ENCODE measurements at regions not wholly inside any gene's neighbourhood (a gene's known extent, or its start where the extent isn't known, plus 50 kb on each side); places are given as distances from the start of the nearest gene placed in this dataset.
"Not testable (repeated sequence)": the region's sequence is repeated elsewhere in the genome, so short reads cannot be mapped to it uniquely, and the experiment has no call there.

DNA sequence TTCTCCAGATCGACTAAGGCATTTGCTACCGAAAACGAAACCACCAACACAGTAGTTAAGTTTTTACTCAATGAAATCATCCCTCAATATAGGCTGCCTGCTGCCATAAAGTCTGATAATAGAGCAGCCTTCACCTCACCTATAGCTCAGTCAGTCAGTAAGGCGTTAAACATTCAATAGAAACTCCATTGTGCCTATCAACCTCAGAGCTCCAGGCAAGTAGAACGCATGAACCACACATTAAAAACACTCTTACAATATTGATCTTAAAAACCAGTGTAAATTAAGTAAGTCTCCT, 160.6 kb downstream of the DEFB131A start:
- not testable (repeated sequence) for DNase-seq

DNA sequence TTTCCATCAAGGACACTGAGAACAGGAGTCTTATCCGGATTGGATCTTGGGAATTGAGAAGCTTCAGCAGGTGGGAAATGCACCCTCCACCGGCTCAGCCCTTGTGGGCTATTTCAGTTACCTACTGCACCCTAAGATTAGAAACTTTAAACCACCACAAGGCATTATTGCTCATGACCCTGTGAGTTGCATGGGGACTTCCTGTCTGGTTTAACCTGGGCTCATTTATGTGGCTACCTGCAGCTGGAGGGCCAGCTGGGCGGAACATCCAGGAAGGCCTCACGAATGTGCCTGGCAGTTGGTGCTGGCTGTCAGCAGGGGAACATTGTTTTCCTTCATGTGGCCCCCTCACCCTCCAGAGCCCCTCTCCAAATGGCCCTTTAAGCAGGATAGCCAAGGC, 164.1 kb downstream of the DEFB131A start:
- DNase-seq, result no peak

DNA sequence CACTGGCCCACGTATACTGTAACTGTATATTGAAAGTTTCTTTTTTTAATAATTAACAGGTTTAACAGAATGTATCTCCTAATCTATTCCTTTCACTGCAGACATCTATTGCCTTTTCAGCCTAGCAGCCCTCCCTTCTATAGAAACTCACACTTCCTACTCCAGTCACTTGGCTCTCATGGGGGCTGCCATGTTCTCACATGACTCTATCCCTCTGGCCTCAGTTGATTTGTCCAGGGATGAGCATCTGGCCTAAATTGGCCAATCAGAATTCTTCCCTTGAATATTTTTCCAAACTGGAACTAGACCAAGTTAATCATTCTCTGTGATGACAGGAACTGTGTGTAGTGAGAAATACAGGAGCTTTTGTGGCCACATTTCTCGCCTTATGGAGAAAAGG, 166.1 kb downstream of the DEFB131A start:
- not testable (repeated sequence) for DNase-seq

DNA sequence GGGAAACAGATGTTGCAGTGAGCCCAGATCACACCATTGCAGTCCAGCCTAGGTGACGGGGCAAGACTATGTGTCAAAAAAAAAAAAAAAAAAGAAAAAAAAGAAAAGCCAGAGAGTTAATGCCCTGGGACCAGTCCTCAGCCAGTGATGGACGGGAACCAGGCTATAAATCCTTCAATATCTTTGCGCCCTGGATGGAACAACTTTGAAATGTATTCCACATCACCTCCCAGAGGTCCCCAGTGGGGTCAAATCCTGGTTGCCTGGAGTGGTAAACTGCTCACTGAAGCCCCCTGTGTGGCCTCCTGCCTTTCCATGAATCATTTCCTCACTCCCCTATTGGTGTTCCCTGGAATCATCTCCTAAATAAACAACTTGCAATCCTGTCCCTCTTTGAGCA, 166.9 kb downstream of the DEFB131A start:
- DNase-seq, result no peak

DNA sequence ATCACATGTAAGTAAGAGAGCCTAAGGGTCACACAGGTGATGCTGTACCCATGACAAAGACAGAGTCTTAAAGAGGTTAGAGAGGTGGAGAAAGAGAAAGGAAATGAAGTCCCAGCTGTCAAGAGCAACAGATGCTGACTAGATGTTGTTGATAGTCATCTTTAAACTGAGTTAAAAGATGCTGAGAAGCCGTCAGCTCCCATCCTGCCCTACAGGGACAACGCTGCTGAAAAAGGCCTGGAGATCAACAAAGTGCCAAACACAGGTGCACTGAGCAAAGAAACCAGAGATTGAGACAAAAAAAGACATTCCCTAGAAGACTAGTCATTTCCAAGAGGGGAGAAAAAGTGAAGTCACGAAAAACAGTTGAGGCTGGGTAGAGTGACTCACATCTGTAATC, 145.0 kb upstream of the DRD5 start:
- DNase-seq, result not testable (repeated sequence)

DNA sequence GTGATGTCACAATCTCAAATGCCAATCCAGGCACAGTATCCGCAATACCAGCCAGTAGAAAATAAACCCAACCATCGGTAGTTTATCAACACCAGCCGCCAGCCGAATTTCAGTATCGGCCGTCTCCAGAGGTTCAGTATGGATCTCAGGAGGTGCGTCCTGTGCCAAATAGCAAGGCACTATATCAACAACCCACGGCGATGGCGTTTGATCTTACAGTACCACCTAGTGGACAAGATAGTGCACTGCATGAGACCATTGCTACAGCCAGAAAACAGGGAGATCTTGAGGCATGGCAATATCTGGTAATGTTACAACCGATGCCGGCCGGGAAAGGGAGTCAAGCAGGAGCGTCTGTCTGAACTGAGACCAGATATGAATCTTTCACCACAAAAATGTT, 121.8 kb upstream of the DRD5 start:
- peak in 2 of 4 experiments; percentile 3 to 9 for DNase-seq

DNA sequence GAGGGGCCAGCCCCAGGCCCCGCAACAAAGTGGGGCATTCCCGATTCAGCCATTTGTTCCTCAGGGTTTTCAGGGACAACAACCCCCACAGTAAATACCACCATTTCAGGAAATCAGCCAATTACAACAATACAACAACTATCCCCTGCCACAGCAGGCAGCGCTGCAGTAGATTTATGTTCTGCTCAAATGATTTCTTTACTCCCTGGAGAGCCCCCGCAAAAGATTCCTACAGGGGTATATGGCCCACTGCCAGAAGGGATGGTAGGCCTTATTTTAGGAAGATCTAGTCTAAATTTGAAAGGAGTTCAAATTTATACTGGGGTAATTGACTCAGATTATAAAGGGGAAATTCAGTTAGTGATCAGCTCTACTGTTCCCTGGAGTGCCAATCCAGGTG, 120.5 kb upstream of the DRD5 start:
- DNase-seq, result not testable (repeated sequence)

- DNase-seq, result not testable (repeated sequence)
Measured at GRCh38 chr4:9670725-9671124, 110.7 kb upstream of the DRD5 start.

GRCh38 chr4:9677357-9677756, 104.1 kb upstream of the DRD5 start:
- DNase-seq, result not testable (repeated sequence)

DNA sequence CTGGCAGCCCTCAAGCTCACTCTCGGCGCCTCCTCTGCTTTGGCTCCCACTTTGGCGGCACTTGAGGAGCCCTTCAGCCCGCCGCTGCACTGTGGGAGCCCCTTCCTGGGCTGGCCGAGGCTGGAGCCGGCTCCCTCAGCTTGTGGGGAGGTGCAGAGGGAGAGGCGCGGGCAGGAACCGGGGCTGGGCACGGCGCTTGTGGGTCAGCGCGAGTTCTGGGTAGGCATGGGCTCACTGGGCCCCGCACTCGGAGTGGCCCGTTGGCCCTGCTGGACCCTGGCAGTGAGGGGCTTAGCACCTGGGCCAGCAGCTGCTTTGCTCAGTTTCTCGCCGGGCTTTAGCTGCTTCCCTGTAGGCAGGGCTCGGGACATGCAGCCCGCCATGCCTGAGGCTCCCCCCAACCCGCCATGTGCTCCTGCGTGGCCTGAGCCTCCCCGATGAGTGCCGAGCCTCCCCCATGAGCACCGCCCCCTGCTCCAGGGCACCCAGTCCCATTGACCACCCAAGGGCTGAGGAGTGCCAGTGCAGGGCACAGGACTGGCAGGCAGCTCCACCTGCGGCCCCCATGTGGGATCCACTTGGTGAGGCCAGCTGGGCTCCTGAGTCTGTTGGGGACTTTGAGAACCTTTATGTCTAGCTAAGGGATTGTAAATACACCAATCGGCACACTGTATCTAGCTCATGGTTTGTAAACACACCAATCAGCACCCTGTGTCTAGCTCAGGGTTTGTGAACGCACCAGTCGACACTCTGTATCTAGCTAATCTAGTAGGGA, 101.5 kb upstream of the DRD5 start:
- no peak for DNase-seq

GRCh38 chr4:9683174-9683573, 98.3 kb upstream of the DRD5 start:
- not testable (repeated sequence) for DNase-seq

DNA sequence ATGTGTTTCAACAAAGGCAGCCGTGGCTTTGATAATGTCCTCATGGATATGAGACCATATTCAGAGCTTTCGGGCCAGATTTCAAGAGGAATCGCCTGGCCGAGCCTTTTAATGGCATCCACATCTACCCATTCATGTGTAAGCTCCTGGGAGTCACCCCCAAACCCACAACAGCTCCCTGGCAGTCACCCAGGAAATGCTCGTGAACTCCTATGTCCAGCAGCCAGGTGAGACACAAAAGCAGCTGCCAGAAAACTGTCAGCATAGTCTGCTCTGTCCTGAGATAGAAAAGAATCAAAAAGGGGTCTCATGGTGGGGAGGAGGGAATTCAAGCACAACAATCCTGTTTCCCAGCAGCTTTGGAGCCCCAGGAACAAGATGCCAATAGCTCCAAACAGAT, 96.4 kb upstream of the DRD5 start:
- not testable (repeated sequence) for DNase-seq

DNA sequence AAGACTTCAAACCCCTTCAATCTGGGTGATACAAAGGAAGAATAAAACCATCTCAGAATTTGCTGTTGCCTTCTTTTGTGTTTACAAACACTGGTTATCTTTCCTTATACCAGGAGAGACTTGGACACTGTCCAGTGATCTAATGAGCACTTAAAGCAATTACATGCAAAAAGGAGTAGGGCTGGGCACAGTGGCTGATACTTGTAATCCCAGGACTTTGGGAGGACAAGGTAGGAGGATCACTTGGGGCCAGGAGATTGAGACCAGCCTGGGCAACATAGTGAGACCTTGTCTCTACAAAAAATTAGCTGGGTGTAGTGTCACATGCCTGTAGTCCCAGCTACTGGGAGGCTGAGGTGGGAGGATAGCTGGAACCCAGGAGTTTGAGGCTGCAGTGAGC, 95.7 kb upstream of the DRD5 start:
- DNase-seq, result no peak

DNA sequence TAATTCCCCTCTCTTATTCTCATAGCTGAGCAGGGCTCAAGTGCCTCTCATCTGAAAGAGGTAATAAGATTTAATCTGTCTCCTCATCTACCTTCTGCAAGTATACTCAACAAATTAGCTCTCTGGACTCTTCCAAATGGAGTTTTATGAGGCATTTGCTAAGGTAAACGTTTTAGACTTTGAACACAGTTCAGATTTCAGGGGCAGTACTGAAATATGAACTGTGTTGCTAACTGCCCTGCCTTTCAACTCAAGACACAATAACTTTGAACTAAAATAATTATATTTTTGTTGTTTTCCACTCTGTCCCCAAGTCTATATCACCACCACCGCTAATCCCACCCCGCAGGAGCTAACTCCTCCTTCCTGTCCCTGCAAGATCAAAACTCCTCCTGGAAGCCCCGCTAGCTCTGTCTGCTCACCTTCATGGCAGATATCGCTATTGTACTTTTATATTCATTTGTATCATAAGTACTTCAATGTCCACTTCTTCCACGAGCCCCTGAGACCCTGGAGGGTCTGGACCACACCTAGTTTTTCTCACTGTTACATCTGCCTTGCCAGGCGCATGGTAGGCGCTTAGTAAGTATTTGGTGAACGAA, 90.7 kb upstream of the DRD5 start:
- not testable (repeated sequence) for DNase-seq

DNA sequence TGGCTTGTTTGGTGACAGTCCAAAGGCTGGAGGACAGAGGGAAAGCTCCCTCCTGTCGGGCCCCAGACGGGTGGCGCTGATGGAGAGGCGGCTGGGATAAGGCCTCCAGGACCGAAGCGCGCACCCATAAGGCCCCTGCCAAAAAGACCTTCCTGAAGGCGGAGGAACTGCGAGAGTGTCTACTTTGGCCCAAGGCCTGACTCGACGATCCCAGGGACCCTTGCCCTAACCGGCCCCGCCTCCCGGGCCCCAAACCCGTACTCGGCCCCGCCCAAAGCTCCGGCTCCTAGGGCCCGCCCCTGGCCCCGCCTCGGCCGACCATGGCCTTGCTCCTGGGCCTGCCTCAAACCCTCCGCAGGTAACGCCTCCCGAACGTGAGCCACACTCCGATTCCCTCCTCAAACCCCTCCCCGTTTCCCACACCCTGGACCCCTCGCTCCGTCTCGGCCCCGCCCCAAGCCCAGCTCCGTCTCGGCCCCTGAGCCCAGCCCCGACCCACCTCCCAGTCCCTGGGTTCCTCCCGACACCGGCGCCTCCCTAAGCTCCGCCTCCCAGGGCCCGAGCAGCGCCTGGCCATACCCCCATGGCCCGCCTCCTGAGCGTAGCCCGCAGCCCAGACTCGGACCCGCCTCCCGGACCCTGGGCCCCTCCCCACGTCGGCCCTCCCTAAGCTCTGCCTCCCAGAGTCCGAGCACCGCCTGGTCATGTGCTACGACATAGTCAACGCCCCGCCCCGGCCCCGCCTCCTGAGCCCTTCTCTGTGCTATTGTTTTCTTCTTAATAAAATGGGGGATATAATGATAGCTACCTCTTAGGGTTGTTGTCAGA, 90.0 kb upstream of the DRD5 start:
- DNase-seq, result peak; percentile 96 to 97 (median 96)

- DNase-seq, result not testable (repeated sequence)
Measured at GRCh38 chr4:9692791-9693491, 88.5 kb upstream of the DRD5 start.

DNA sequence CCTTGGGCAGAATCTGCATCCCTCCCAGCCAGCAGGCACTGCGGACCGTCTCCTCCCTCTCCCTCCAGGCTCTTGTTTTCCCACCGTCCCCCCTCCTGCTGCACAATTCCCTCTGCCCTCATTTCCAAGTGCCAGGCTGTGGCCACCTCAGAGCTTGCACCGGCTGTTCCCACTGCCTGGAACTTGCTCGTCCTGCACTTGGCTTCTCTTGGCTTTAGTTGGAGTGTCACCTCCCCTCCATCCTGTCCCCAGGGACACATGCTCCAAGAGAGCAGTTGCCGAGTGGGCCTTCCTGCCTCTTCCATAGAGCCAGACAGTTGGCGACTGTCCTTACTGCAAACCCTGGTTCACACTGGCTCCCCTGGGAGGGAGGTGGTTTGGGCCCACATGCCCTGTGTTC, 87.0 kb upstream of the DRD5 start:
- DNase-seq, result not testable (repeated sequence)

DNA sequence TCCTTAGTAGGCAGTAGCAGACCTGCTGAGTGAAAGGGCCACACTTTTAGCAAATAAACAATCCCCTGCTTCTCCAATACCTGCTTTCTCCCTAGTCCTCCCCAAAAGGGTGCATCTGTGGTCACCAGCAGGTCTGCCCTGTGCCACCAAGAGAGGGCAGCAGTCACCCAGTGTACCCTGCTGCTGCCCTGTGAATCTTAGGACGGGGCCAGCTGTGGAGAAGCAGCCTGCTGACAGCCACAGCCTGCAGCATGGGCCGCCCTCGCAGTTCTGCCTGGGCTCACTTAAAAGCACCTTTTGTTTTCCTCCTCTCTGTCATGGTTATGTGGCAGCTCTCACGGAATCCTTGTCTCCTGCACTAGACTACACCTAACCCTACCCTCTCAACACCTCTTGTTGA, 85.4 kb upstream of the DRD5 start:
- peak; percentile 15 to 55 (median 32) for DNase-seq

DNA sequence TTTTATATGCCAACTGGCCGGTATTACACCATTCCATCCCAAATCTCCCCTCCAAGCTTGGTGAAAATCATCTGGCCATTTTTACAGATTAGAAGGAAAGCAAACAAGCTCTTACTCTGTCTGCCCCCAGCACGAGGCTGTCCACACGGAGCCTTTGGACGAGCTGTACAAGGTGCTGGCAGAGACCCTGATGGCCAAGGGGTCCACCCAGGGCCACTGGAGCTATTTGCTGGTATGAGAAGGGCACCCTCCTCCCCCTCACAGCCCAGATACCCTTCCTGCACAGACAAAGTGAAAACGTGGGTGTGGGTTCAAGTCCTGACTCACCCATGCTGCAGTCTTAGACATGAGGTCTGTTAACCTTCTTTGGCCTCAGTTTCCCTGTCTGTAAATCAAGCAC, 84.9 kb upstream of the DRD5 start:
- DNase-seq, result not testable (repeated sequence)

DNA sequence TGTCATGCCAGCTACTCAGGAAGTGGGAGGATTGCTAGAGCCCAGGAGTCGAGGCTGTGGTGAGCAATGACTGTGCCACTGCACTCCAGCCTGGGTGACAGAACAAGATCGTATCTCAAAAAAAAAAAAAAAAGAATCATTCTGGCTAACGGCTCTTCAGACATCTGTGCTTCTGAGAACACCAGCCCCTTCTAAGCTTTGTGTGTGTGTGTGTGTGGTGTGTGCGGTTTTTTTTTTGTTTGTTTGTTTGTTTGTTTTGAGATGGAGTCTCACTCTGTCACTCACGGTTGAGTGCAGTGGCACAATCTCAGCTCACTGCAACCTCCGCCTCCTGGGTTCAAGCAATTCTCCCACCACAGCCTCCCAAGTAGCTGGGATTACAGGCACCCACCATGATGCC, 79.4 kb upstream of the DRD5 start:
- not testable (repeated sequence) for DNase-seq

DNA sequence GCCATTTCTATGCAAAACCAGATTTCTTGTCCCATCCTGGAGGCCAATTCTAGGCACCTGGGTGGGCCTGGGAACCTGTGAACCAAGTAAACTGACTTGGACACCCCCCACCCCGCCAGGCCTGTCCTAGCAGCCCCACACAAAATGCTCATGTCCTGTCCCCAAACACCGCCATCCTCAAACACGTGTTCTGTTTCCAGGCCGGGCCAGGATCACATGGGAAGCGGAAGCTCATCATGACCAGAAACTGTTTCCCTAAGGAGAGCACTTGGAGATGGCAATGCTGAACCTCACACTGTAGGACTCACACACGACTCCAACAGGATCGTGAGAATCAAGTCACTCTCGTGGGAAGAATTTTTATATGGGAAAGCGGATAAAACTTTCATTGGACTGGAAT, 78.7 kb upstream of the DRD5 start:
- DNase-seq, result not testable (repeated sequence)

DNA sequence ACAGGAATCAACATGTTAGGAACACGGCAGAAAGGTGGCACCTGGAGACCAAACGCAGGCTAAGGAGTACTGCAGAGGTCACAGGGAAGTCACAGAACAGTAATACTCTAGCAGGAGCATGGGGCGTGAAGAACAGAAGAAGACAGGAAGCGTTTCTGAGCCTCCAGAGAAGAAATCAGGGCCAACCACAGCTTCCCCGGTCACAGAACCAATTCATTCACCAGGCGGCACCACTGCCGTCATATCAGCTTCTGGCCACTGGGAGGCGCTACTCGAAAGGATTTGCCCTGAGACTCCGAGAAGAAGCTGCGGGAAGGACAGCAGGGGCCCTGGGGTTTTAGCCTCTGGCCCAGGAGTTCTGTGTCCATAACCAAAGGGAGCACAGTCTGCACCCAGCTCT, 78.0 kb upstream of the DRD5 start:
- DNase-seq, result peak; percentile 71 to 84 (median 80)

GRCh38 chr4:9704126-9704525, 77.3 kb upstream of the DRD5 start:
- not testable (repeated sequence) for DNase-seq
